ENCODE measurements at regions not wholly inside any gene's neighbourhood (a gene's known extent, or its start where the extent isn't known, plus 50 kb on each side); places are given as distances from the start of the nearest gene placed in this dataset.

- no peak for TF ChIP-seq CTCF (optimal IDR thresholded peaks at IDR 0.05 in 1 of 3, IDR thresholded peaks at IDR 0.05 in 1 of 3, conservative IDR thresholded peaks at IDR 0.05 in 1 of 3; ENCODE audit: extremely low read depth in 1 of 3, insufficient read depth in 2 of 3, low read length in 3 of 3)
- TF ChIP-seq EZH2 (IDR thresholded peaks at IDR 0.05; ENCODE audit: low read length) = no peak
Measured at GRCh38 chr4:160283081-160283480, 1180.2 kb downstream of the RAPGEF2 start.

Data from keratinocyte (primary cell).